Endothelial cell of umbilical vein (primary cell): ENCODE measurements at regions not wholly inside any gene's neighbourhood (a gene's known extent, or its start where the extent isn't known, plus 50 kb on each side); places are given as distances from the start of the nearest gene placed in this dataset.

Experiments used
- BruUV-seq: library from RNA; stranded (reverse); fragments of 400-500 nt; replicated peaks from 2 replicates; lab custom pipeline; 2021; lab: Mats Ljungman, UMichigan
- CTCF ChIA-PET: fragments of 300-600, 350-600 bp; sonication (Branson Sonifier 250); formaldehyde crosslinking; loops from one replicate; lab custom pipeline; 2021; ENCODE audit warnings: antibody characterized with exemption, inconsistent platforms; lab: Charles Lee
- POLR2A ChIA-PET: fragments of 300-600, 350-600 bp; sonication (Branson Sonifier 250); formaldehyde crosslinking; loops from one replicate; lab custom pipeline; 2021; ENCODE audit warnings: antibody characterized with exemption, inconsistent platforms; lab: Charles Lee
- DNase-seq: peaks from one replicate; pipeline ENCODE4 v3.0.0-alpha.2; 2011; ENCODE audit warnings: low read depth, low spot score
- FAIRE-seq: peaks from 2 replicates; lab custom pipeline; 2011; peaks lifted over from hg19 to GRCh38; lab: Jason Lieb, UNC
- H2AFZ ChIP-seq: 2 replicates; pipeline ENCODE4 v1.6.0; 2012; ENCODE audit warnings: low read depth, low read length, control low read depth, inconsistent platforms
- H3K27ac ChIP-seq: 2 replicates; pipeline ENCODE4 v1.5.1; 2011; ENCODE audit warnings: low read depth, mild to moderate bottlenecking, control low read depth, low read length, moderate library complexity; ENCODE audit not compliant: insufficient read depth
- H3K27me3 ChIP-seq, 2 experiments: 2 replicates each; pipeline versions ENCODE4 v1.6.0 to v1.6.1; 2011; ENCODE audit warnings: low read length in 2 of 2, mixed read lengths in 1 of 2; ENCODE audit not compliant: control insufficient read depth in 2 of 2, insufficient read depth in 2 of 2
- H3K36me3 ChIP-seq, 2 experiments: 2 replicates in 1 of 2; 3 replicates in 1 of 2; pipeline ENCODE4 v1.5.1; 2011; ENCODE audit warnings: low read length in 2 of 2, mild to moderate bottlenecking in 1 of 2, moderate library complexity in 1 of 2; ENCODE audit not compliant: control insufficient read depth in 2 of 2, insufficient read depth in 2 of 2; ENCODE audit errors: extremely low read depth in 1 of 2
- H3K4me1 ChIP-seq: 3 replicates; pipeline ENCODE4 v1.5.1; 2011; ENCODE audit warnings: mild to moderate bottlenecking, low read length; ENCODE audit not compliant: control insufficient read depth, insufficient read depth; ENCODE audit errors: extremely low read depth
- H3K4me2 ChIP-seq: 2 replicates; pipeline ENCODE4 v1.6.1; 2011; ENCODE audit warnings: low read length, control low read depth, mixed read lengths; ENCODE audit not compliant: insufficient read depth
- H3K4me3 ChIP-seq, 3 experiments: fragments of 200-600 bp in 1 of 3; sonication (generic), shearing (Covaris generic) in 1 of 3; replicated peaks in 1 of 3; 2 replicates each; pipeline ENCODE4 v1.5.1; 2011 to 2016; ENCODE audit warnings: control low read depth in 3 of 3, low read length in 3 of 3, mild to moderate bottlenecking in 2 of 3, inconsistent platforms in 1 of 3, low read depth in 1 of 3, moderate library complexity in 1 of 3; ENCODE audit not compliant: insufficient read depth in 1 of 3
- H3K79me2 ChIP-seq: 2 replicates; pipeline ENCODE4 v1.6.0; 2012; ENCODE audit warnings: low read length, inconsistent platforms; ENCODE audit not compliant: control insufficient read depth, insufficient read depth
- H3K9ac ChIP-seq: replicated peaks from 2 replicates; pipeline ENCODE3; 2011; ENCODE audit warnings: low read length, control low read depth; ENCODE audit not compliant: insufficient read depth; ENCODE audit errors: extremely low read depth
- H3K9me1 ChIP-seq: replicated peaks from 3 replicates; pipeline ENCODE4 v1.6.0; 2011; ENCODE audit warnings: mild to moderate bottlenecking, low read length; ENCODE audit not compliant: control insufficient read depth, insufficient read depth; ENCODE audit errors: extremely low read depth
- H3K9me3 ChIP-seq: replicated peaks from 2 replicates; pipeline ENCODE4 v1.5.1; 2012; ENCODE audit warnings: low read length, inconsistent platforms; ENCODE audit not compliant: control insufficient read depth, insufficient read depth
- H4K20me1 ChIP-seq: replicated peaks from 2 replicates; pipeline ENCODE3; 2011; ENCODE audit warnings: mild to moderate bottlenecking, low read length; ENCODE audit not compliant: control insufficient read depth, insufficient read depth; ENCODE audit errors: extremely low read depth
- CTCF ChIP-seq, 2 donors: IDR thresholded peaks; 1 replicate in 1 of 2; 2 replicates in 1 of 2; pipeline ENCODE4 v1.5.1; 2011; ENCODE audit warnings: low read length in 2 of 2, mild to moderate bottlenecking in 2 of 2, moderate library complexity in 2 of 2, control low read depth in 1 of 2, inconsistent platforms in 1 of 2, low read depth in 1 of 2; ENCODE audit not compliant: insufficient read depth in 1 of 2; ENCODE audit errors: extremely low read depth in 1 of 2
- EZH2 ChIP-seq: IDR thresholded peaks from 2 replicates; pipeline ENCODE4 v1.6.1; 2012; ENCODE audit warnings: borderline replicate concordance, low read depth, mild to moderate bottlenecking, moderate library complexity, low read length, inconsistent platforms; ENCODE audit not compliant: severe bottlenecking
- FOS ChIP-seq: IDR thresholded peaks from 2 replicates; pipeline ENCODE4 v1.6.1; 2011; ENCODE audit warnings: mild to moderate bottlenecking, low read length, moderate library complexity, borderline replicate concordance; ENCODE audit not compliant: insufficient read depth
- GATA2 ChIP-seq: IDR thresholded peaks from 2 replicates; pipeline ENCODE4 v1.7.0; 2011; ENCODE audit warnings: low read depth, mild to moderate bottlenecking, moderate library complexity, mixed read lengths, low read length; ENCODE audit not compliant: insufficient read length, insufficient read depth
- JUN ChIP-seq: IDR thresholded peaks from 2 replicates; pipeline ENCODE4 v1.6.1; 2011; ENCODE audit warnings: borderline replicate concordance, low read depth; ENCODE audit not compliant: insufficient read length, insufficient read depth
- MYC ChIP-seq: IDR thresholded peaks from one replicate; pipeline ENCODE4 v1.6.1; 2011; ENCODE audit warnings: mild to moderate bottlenecking, low read depth, low read length
- POLR2A ChIP-seq: IDR thresholded peaks from 2 replicates; pipeline ENCODE4 v1.6.1; 2012; ENCODE audit warnings: low read depth, mild to moderate bottlenecking, control low read depth, low read length
- POLR2AphosphoS5 ChIP-seq: IDR thresholded peaks from 2 replicates; pipeline ENCODE4 v1.6.1; 2012; ENCODE audit warnings: low read depth, mild to moderate bottlenecking, control low read depth, low read length, moderate library complexity; ENCODE audit not compliant: insufficient read depth
- dilution Hi-C: fragments of 300-500 bp; cut with MboI; formaldehyde crosslinking; loops from one replicate; pipeline ENCODE4 v1.15.0; 2019; ENCODE audit warnings: low sequenced_read_pairs; ENCODE audit not compliant: extremely low pct_ligation_motif_present
- intact Hi-C: fragments of 100-400 bp; cut with micrococcal nuclease; formaldehyde crosslinking; loops from one replicate; pipeline ENCODE4 v1.10.0; 2022
- TF ChIP-seq, protein P1 (sequence below): IDR thresholded peaks from 2 replicates; pipeline ENCODE4 v1.6.1; 2011; ENCODE audit not compliant: insufficient read depth, insufficient read length

DNA sequence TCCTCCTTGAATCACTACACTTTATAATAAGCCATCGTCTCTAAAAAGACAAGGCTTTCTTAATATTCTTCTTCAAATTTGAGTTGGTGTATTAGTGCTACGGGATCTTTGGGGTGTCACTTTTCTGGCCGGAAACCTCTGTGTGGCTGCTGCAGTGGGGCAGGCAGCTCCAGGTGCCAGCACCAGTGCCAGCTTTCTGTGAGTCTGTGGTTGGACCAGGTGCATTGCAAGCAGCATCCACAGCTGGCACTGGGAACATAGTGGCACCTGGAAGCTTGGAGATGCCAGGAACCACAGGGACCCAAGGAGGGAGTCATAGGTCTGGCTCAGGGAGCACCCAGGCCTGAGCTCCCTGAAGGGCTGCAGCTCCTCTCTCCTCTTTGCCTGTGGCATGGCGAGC is 111.8 kb upstream of the RUNX3 start:
- no TSS peak for BruUV-seq
- H2AFZ ChIP-seq, result no peak overlapping the region
- no peaks in the 10 kb centered on the region for H4K20me1 ChIP-seq
- H3K27ac ChIP-seq, result no peak overlapping the region
- H3K9ac ChIP-seq, result no peak overlapping the region
- no peak overlapping the region for H3K4me2 ChIP-seq
- ChIA-PET POLR2A (no interaction called here), CTCF (interaction anchor here (0.9 to 1.3 kb wide), 3 partner anchors 12 to 34 kb away, joined by 3 to 5 read pairs (median 3); no protein-coding TSS in a partner anchor)
- no peaks in the 10 kb centered on the region for H3K36me3 ChIP-seq
- dilution Hi-C loops, result loop anchor here (10.0 kb wide), 1 partner anchor 57 kb away; no protein-coding TSS in a partner anchor
- FAIRE-seq (no peak), DNase-seq (no peak)
- H3K27me3 ChIP-seq, result no peaks in the 10 kb centered on the region
- H3K9me3 ChIP-seq, result no peaks in the 10 kb centered on the region
- TF ChIP-seq MYC (no peak), POLR2A (no peak), GATA2 (no peak), JUN (no peak), FOS (no peak), CTCF (IDR thresholded peaks at IDR 0.05; ENCODE audit: extremely low read depth in 1 of 2, insufficient read depth in 1 of 2, low read depth in 1 of 2, low read length in 2 of 2) (no peak), EZH2 (no peak), POLR2AphosphoS5 (no peak)
- TF ChIP-seq, protein P1, sequence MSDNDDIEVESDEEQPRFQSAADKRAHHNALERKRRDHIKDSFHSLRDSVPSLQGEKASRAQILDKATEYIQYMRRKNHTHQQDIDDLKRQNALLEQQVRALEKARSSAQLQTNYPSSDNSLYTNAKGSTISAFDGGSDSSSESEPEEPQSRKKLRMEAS, result no peak
- H3K9me1 ChIP-seq, result no peaks in the 10 kb centered on the region
- H3K4me1 ChIP-seq, result no peaks in the 10 kb centered on the region
- H3K79me2 ChIP-seq, result no peaks in the 10 kb centered on the region
- intact Hi-C loops, result no loop called here
- H3K4me3 ChIP-seq, result no peak overlapping the region
